HG03457 (cell line): ENCODE measurements at regions not wholly inside any gene's neighbourhood (a gene's known extent, or its start where the extent isn't known, plus 50 kb on each side); places are given as distances from the start of the nearest gene placed in this dataset.

Experiments
- ATAC-seq: cut with Tn5 transposase; IDR thresholded peaks from one replicate; pipeline ENCODE4 v1.9.1; 2021; ENCODE audit warnings: moderate number of reproducible peaks; ENCODE audit not compliant: unreplicated experiment

GRCh38 chrX:39576041-39576872 lies 521.5 kb downstream of the BCOR start:
- ATAC-seq, result no peak

GRCh38 chrX:39577206-39577984 lies 520.4 kb downstream of the BCOR start:
- ATAC-seq, result no peak

DNA sequence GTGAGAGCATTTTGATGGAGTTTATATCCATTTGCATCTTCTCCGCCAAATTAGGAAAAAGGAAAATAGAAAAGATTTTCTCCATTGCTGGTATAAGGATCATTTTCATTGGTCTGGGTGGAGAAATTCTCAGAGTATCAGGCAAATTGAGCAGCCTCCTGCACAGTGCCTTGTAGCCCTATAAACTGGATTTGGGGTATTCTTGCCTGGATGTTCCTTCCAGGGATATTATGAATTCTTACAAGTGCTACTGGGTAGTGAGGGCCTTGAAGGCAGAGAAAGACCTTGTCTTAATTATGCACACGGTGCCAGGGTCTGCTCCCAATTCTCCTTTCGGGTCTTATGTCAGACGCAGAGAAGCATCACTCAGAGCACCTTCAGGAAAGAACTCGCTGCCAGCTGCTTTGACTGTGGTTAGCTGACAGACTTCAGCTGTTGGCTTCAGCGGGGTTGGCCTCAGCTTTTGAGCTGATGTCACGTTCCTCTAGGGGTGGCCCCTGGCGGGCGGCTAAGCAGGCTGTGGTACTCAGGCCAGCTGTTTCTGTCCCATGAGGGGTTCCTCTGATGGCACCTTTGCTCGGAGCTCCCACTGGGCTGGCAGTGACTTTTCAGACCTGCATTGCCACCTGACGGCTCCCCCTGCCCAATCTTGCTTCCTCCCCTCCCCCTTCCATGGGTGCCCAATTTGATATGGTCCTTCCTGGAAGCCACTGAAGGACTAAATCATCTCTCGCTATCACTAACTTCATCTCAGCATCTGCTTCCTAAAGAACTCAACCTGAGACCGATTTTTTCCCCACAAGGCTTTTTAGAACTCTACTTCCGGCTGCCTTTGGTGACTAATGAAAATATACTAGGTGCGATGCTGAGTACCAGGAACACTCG lies 519.5 kb downstream of the BCOR start:
- peak; percentile 90 for ATAC-seq

DNA sequence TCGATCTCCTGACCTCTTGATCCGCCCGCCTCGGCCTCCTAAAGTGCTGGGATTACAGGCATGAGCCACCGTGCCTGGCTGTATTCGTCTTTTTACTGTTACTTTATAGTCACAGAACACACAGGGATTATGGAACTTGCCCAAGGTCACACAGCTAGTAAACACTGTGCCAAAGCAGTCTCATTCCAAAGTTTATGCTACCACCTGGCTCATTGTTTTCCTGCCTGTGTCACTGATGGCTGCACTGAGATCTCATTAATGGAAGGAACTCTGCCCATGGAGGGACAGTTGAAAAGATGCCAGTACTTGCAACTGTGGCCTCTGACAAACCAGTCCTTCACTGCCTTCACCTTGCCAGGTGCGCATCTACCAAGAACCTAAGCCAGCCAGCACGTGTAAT lies 517.7 kb downstream of the BCOR start:
- ATAC-seq, result no peak

DNA sequence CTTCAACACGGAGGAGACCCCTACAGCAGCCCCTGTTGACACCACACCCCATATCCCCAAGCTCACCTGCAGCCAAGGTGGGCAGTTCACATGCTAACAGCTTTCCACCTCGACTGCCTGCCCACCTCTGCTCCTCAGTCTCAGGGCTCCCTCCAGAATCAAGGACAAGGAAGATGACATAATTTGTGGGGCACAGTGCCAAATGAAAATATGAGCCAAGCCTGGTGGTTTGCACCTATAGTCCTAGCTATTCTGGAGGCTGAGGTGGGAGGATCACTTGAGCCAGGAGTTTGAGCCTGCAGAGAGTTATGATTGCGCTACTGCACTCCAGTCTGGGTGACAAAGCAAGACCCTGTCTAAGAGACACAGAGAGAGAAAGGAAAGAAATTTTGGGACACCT lies 516.3 kb downstream of the BCOR start:
- ATAC-seq, result no peak

DNA sequence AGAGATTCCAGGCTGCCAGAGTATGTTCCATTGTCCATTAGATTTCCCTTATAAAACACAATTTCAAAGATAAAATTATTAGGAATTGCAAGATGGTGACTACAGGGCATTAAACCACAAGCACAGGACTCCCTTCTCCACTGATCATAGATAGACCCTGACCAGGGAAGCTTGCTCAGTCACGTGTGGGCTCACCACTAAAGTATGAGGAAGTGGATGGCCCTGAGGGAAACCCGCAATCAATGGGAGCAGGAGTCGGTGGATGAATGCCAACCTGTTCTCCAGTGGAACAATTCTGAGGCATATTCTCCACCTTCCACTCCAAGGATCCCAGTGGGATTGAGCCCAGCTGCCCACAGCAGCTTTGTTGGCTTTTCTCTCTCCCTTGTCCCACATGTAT lies 515.7 kb downstream of the BCOR start:
- ATAC-seq, result no peak

DNA sequence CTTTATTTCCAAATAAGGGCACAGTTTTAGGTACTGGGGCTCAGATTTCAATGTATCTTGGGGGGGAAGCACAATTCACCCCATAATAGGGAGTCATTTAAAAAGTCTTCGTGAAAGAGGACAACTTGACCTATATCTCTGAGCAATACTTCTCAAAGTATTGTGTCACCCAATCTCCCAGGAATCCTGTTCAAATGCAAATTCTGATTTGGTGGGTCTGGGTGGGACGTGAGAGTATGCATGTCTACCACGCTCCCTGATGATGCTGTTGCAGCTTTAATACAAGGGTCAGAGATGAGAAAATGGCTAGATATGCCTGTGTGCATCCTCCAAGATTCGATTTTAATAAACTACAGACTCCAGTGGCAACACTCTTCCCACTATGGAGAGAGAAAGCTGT lies 514.8 kb downstream of the BCOR start:
- ATAC-seq, result no peak

DNA sequence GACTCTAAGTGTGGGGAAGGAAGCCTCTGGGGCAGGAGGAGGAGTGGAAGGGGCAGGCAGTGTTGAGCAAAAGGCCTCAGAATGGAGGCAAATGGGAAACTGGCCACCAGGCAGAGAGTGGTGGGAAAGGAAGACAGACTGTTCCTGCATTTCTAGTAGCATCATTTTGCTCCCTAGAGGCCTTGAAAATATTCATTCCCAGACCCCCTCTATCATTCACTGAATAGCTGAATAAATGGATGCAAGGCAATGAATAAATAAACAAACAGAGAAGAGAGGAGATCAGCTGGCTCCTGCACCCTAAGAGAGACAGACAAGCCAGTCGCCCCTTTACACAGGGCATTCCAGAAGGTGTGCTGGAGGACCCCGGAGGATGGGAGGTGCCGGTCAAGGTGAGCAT lies 511.9 kb downstream of the BCOR start:
- ATAC-seq, result no peak

DNA sequence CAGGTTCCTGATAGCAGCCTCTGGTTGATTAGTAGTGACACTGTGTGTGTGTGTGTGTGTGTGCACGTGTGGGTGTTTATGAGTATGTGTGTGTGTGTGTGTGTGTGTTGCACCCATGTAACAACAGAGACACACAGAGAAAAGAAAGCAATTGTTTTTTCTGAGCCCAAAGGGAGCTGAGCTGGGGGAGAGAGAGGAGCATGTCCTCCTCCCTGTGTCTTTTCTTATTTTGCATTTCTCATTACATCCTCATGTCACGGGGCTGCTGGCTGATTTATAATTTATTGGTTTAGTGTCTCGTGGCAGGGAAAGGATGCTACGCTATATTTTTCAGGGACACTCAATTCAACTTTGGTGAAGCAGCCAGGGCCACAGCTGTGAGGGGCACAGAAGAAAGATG lies 511.4 kb downstream of the BCOR start:
- no peak for ATAC-seq

DNA sequence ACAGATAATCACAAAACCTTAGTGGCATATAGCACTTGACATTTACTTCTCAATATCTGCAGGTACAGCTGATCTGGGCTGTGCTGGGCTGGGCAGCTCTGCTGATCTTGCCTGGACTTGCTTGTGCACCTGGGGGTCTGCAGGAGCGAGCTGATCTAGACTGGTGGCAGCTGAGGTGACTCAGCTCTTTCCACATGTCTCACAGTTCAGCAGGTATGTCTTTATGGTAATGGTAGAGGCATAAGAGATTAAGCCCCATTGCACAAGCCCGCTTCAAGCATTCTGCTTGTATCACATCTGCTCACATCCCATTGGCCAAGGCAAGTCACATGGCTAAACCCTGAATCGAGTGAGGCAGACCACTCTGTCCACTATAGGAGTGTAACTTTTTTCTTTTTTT lies 506.7 kb downstream of the BCOR start:
- ATAC-seq, result no peak

DNA sequence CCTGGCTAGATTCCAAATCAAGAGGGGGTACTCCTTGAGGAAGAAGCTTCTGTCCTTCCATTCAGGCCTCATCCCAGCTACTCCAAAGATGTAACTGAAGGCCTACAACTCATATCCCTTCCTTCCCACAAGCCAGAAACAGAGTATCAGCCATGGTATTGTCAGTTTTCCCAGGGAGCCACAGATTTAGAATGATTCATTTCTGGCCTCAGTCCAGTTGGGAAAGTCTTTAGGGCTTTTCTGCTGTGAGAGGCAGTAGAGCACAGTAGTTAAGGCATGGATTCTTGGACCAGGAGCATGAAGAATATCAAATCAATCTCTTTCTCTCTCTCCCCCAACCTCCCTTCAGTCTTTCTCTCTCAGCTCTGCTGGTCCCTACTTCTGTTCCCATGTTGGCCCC lies 505.0 kb downstream of the BCOR start:
- no peak for ATAC-seq

DNA sequence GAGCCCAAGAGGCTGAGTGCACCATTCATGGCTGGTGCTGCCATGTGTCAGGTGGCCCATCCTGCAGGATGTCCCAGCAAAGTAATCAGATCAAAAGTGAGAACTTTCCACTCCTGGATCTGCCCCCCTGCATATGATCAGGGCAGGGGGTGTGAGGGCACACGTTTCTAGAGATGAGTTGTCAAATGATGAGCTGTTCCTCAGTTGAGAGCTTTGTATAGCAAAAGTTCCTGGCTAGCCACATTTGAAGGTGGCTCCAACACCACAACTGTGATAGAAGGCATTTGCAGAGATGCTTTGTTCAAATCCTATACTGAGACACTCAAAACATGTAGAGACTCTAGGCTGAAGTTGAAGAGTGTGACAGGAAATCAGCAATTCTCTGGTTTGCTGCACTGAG lies 501.8 kb downstream of the BCOR start:
- ATAC-seq, result no peak

- ATAC-seq, result no peak
Observed at GRCh38 chrX:39596437-39596836, 501.3 kb downstream of the BCOR start.

GRCh38 chrX:39599339-39599738 lies 498.4 kb downstream of the BCOR start:
- ATAC-seq, result no peak

GRCh38 chrX:39600222-39600621 lies 497.5 kb downstream of the BCOR start:
- ATAC-seq, result no peak

- ATAC-seq, result no peak
Observed at GRCh38 chrX:39601231-39602177, 496.3 kb downstream of the BCOR start.

DNA sequence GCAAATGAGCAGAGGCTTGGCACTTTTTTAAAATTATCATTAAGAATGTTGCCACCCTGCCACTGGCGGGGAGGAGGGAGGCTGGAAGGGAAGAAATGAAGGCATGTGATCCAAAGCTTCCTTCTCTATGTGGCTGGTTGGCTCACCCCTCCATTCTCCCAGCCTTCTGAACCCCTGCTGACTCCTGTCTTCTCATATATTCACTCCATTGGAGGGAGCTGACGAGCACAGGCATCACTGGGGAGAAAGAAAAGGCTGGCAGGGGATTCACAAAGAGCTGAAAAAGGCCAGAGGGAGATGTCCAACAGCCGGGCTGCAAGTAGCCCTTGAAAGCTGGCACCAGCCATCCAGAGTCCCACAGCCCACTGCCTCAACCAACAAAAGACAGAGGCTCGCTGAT lies 495.6 kb downstream of the BCOR start:
- no peak for ATAC-seq

- ATAC-seq, result no peak
Observed at GRCh38 chrX:39603230-39603629, 494.5 kb downstream of the BCOR start.

DNA sequence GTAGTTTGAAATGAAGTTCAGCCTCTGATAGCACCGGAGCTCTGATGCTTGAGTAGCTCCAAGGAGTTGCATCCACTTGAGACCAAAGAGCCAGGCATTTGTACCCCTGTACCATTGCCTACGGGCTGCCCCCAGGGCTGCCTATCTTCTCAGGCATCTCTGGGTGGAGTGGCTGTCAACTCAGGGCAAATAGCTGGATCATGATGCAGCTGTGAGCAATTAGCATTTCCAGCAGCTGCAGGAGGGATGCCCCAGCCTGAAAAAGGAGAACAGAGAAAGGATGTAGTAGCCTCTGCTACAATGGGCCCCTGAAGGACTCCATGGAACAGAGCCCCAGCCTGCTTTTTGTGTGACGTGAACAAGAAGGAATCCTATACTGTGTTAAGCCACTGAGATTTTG lies 492.6 kb downstream of the BCOR start:
- no peak for ATAC-seq

GRCh38 chrX:39605866-39606265 lies 491.9 kb downstream of the BCOR start:
- ATAC-seq, result no peak
